OCI-LY7 (cell line): ENCODE measurements at regions not wholly inside any gene's neighbourhood (a gene's known extent, or its start where the extent isn't known, plus 50 kb on each side); places are given as distances from the start of the nearest gene placed in this dataset.

ENCODE experiments used
- BruUV-seq: library from RNA; stranded (reverse); fragments of 400-500 nt; replicated peaks from 2 replicates; lab custom pipeline; 2021; lab: Mats Ljungman, UMichigan
- CTCF ChIA-PET: fragments of 300-600 bp; sonication (Branson Sonifier 250); formaldehyde crosslinking; loops from one replicate; lab custom pipeline; 2022; ENCODE audit warnings: antibody characterized with exemption; ENCODE audit not compliant: unreplicated experiment; lab: Charles Lee
- POLR2A ChIA-PET: fragments of 300-600 bp; sonication (Branson Sonifier 250); formaldehyde crosslinking; loops from one replicate; lab custom pipeline; 2022; ENCODE audit warnings: antibody characterized with exemption; lab: Charles Lee
- DNase-seq: peaks from one replicate; pipeline ENCODE4 v3.0.0-alpha.2; 2015; ENCODE audit warnings: low spot score
- H2AFZ ChIP-seq: fragments of 200-600 bp; sonication (generic), shearing (Covaris generic); 2 replicates; pipeline ENCODE4 v1.6.1; 2014; ENCODE audit warnings: mild to moderate bottlenecking, antibody characterized with exemption, low read length, moderate library complexity
- H3K27ac ChIP-seq: fragments of 200-600 bp; sonication (generic); 2 replicates; pipeline ENCODE4 v1.5.1; 2014; ENCODE audit warnings: mixed run types, low read depth, mild to moderate bottlenecking, moderate library complexity, low read length, inconsistent platforms; ENCODE audit not compliant: poor library complexity, severe bottlenecking
- H3K36me3 ChIP-seq: fragments of 200-600 bp; sonication (generic); 2 replicates; pipeline ENCODE4 v1.6.1; 2014; ENCODE audit warnings: mild to moderate bottlenecking, antibody characterized with exemption, low read length, moderate library complexity, mixed read lengths; ENCODE audit not compliant: insufficient read depth
- H3K4me1 ChIP-seq: fragments of 200-600 bp; sonication (generic); 2 replicates; pipeline ENCODE4 v1.5.1; 2014; ENCODE audit warnings: mild to moderate bottlenecking, low read length; ENCODE audit not compliant: insufficient read depth, poor library complexity, severe bottlenecking
- H3K4me2 ChIP-seq: fragments of 200-600 bp; sonication (generic); 2 replicates; pipeline ENCODE4 v1.6.1; 2014; ENCODE audit warnings: mild to moderate bottlenecking, low read length
- H3K4me3 ChIP-seq: fragments of 200-600 bp; sonication (generic); 2 replicates; pipeline ENCODE4 v1.5.1; 2014; ENCODE audit warnings: mild to moderate bottlenecking, low read depth, low read length; ENCODE audit not compliant: poor library complexity, severe bottlenecking
- H3K79me2 ChIP-seq: fragments of 200-600 bp; sonication (generic); 2 replicates; pipeline ENCODE4 v1.6.1; 2016; ENCODE audit warnings: low read depth, mild to moderate bottlenecking, low read length, moderate library complexity, mixed read lengths; ENCODE audit not compliant: insufficient read depth
- H3K9me2 ChIP-seq: fragments of 200-600 bp; sonication (generic); 2 replicates; pipeline ENCODE4 v1.6.1; 2016; ENCODE audit warnings: mild to moderate bottlenecking, low read length, mixed read lengths; ENCODE audit not compliant: insufficient read depth
- H3K9me3 ChIP-seq: fragments of 200-600 bp; sonication (generic); 2 replicates; pipeline ENCODE4 v1.6.1; 2014; ENCODE audit warnings: mild to moderate bottlenecking, mixed run types, low read length, mixed read lengths
- H4K20me1 ChIP-seq: fragments of 200-600 bp; sonication (generic); 2 replicates; pipeline ENCODE4 v1.6.1; 2014; ENCODE audit warnings: mild to moderate bottlenecking, antibody characterized with exemption, low read length, moderate library complexity, mixed read lengths; ENCODE audit not compliant: insufficient read depth
- EZH2phosphoT487 ChIP-seq: fragments of 200-600 bp; sonication (generic); IDR thresholded peaks from 2 replicates; pipeline ENCODE4 v1.6.1; 2018; ENCODE audit warnings: low read depth, borderline replicate concordance, mild to moderate bottlenecking, mixed run types, antibody characterized with exemption, low read length, moderate library complexity, mixed read lengths
- intact Hi-C: fragments of 100-400 bp; cut with micrococcal nuclease; formaldehyde crosslinking; loops from one replicate; pipeline ENCODE4 v1.10.0; 2022; ENCODE audit not compliant: unreplicated experiment
- TF ChIP-seq, protein P1 (sequence below): fragments of 200-600 bp; sonication (generic); conservative IDR thresholded peaks from 2 replicates; pipeline ENCODE4 v1.5.1; 2014; ENCODE audit warnings: mild to moderate bottlenecking, antibody characterized with exemption, low read length, moderate library complexity, mixed read lengths

DNA sequence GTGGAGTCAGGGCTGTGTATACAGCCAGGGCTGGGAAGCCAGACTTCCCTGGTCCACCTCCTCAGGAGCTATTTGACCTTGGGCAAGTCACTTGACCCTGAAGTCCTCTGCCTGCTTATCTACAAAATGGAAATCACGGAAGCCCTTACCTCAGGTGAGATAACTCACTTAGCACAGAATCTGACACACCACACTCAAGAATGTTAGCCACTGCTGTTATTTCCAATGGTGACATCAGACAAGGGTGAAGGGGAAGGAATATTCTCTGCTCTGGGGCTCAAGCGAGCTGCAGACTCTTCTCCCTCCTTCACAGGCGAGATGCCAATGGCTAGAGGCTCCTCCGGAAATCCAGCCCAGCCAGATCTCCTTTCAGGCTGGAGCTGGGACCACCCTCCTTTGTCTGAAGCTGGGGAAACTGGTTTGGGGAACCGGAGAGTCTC lies 189.6 kb downstream of the HAUS1 start:
- TF ChIP-seq, protein P1, sequence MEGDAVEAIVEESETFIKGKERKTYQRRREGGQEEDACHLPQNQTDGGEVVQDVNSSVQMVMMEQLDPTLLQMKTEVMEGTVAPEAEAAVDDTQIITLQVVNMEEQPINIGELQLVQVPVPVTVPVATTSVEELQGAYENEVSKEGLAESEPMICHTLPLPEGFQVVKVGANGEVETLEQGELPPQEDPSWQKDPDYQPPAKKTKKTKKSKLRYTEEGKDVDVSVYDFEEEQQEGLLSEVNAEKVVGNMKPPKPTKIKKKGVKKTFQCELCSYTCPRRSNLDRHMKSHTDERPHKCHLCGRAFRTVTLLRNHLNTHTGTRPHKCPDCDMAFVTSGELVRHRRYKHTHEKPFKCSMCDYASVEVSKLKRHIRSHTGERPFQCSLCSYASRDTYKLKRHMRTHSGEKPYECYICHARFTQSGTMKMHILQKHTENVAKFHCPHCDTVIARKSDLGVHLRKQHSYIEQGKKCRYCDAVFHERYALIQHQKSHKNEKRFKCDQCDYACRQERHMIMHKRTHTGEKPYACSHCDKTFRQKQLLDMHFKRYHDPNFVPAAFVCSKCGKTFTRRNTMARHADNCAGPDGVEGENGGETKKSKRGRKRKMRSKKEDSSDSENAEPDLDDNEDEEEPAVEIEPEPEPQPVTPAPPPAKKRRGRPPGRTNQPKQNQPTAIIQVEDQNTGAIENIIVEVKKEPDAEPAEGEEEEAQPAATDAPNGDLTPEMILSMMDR, result no peak
- TF ChIP-seq EZH2phosphoT487, result no peak
- Histone ChIP-seq H4K20me1 (no peaks in the 10 kb centered on the region), H3K27ac (no peak overlapping the region), H3K4me3 (no peak overlapping the region), H3K9me3 (no peaks in the 10 kb centered on the region), H3K36me3 (no peaks in the 10 kb centered on the region), H3K4me1 (peaks cover 7% of the 10 kb centered on the region), H3K4me2 (no peak overlapping the region), H3K9me2 (no peaks in the 10 kb centered on the region), H3K79me2 (no peaks in the 10 kb centered on the region), H2AFZ (no peak overlapping the region)
- POLR2A ChIA-PET, result interaction anchor here (0.6 kb wide), 1 partner anchor 100 kb away, joined by 8 read pairs; no protein-coding TSS in a partner anchor
- BruUV-seq, result no TSS peak
- DNase-seq, result no peak
- intact Hi-C loops, result no loop called here
- CTCF ChIA-PET, result no interaction called here

GRCh38 chr18:46294318-46294717 lies 190.1 kb downstream of the HAUS1 start:
- no TSS peak for BruUV-seq

GRCh38 chr18:46294751-46295150 lies 190.6 kb downstream of the HAUS1 start:
- no peak overlapping the region for H3K4me2 ChIP-seq
- TF ChIP-seq, protein P1, result no peak
- TF ChIP-seq EZH2phosphoT487, result no peak
- no peak overlapping the region for H3K4me3 ChIP-seq
- CTCF ChIA-PET, result no interaction called here
- H3K4me1 ChIP-seq, result peaks cover 7% of the 10 kb centered on the region
- intact Hi-C loops, result no loop called here
- H3K27ac ChIP-seq, result no peak overlapping the region
- H3K36me3 ChIP-seq, result no peaks in the 10 kb centered on the region
- no peak overlapping the region for H2AFZ ChIP-seq
- POLR2A ChIA-PET, result no interaction called here
- no peaks in the 10 kb centered on the region for H3K9me2 ChIP-seq
- DNase-seq, result no peak
- no peaks in the 10 kb centered on the region for H3K79me2 ChIP-seq
- H4K20me1 ChIP-seq, result no peaks in the 10 kb centered on the region
- BruUV-seq, result no TSS peak
- H3K9me3 ChIP-seq, result no peaks in the 10 kb centered on the region

More at GRCh38 chr18:46294318-46294717, 190.1 kb downstream of the HAUS1 start:
- Histone ChIP-seq H3K4me1 (peaks cover 7% of the 10 kb centered on the region), H3K4me3 (no peak overlapping the region), H3K4me2 (no peak overlapping the region), H3K79me2 (no peaks in the 10 kb centered on the region), H4K20me1 (no peaks in the 10 kb centered on the region), H3K27ac (no peak overlapping the region), H3K9me2 (no peaks in the 10 kb centered on the region), H2AFZ (no peak overlapping the region), H3K9me3 (no peaks in the 10 kb centered on the region), H3K36me3 (no peaks in the 10 kb centered on the region)
- no peak for DNase-seq
- intact Hi-C loops, result no loop called here
- ChIA-PET POLR2A (no interaction called here), CTCF (no interaction called here)
- TF ChIP-seq, protein P1, result no peak
